SK-N-SH treated with all-trans-retinoic acid at 6 μM for 48 hours (cell line): ENCODE measurements at regions not wholly inside any gene's neighbourhood (a gene's known extent, or its start where the extent isn't known, plus 50 kb on each side); places are given as distances from the start of the nearest gene placed in this dataset.

Experiments used
- ZFP3 ChIP-seq: fragments of 250-450 bp; sonication (Bioruptor Pico); IDR thresholded peaks from 2 replicates; pipeline ENCODE4 v1.5.0; 2020; ENCODE audit warnings: mild to moderate bottlenecking, moderate library complexity
- ZNF565 ChIP-seq: fragments of 450-650 bp; formaldehyde crosslinking; conservative IDR thresholded peaks from 2 replicates; pipeline ENCODE4 v1.5.0; 2020; ENCODE audit warnings: low read depth, mild to moderate bottlenecking, moderate library complexity

DNA sequence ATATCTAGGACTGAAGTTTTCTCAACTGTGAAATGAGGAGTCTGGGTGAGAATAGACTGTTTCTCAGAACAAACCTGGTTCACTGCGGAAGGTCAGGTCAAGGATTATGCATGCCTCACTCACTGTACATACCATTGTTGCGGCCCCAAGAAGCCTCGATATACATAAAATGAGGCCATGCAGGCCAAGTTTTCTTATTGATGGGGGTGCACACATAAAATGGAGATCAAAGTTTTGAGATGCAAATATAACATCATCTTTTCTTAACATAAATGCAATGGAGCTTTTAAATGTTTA, 1366.1 kb upstream of the CELF4 start:
- no peak for TF ChIP-seq ZFP3 (CRISPR knock-in tag)
- TF ChIP-seq ZNF565 (CRISPR knock-in tag): no peak
